Panc1 (cell line): ENCODE measurements at regions not wholly inside any gene's neighbourhood (a gene's known extent, or its start where the extent isn't known, plus 50 kb on each side); places are given as distances from the start of the nearest gene placed in this dataset.

ENCODE experiments used
- ATAC-seq: fragments of 200-7000 bp; cut with Tn5 transposase; 2 replicates; pipeline ENCODE4 v1.9.1; 2020; ENCODE audit warnings: mild to moderate bottlenecking, moderate library complexity
- BruUV-seq: library from RNA; stranded (reverse); fragments of 400-500 nt; replicated peaks from 2 replicates; lab custom pipeline; 2021; lab: Mats Ljungman, UMichigan
- CTCF ChIA-PET: fragments of 300-600 bp; sonication (Branson Sonifier 250); formaldehyde crosslinking; loops from one replicate; lab custom pipeline; 2022; ENCODE audit warnings: antibody characterized with exemption; lab: Charles Lee
- POLR2A ChIA-PET: fragments of 300-600 bp; sonication (Branson Sonifier 250); formaldehyde crosslinking; loops from one replicate; lab custom pipeline; 2022; ENCODE audit warnings: antibody characterized with exemption; lab: Charles Lee
- DNase-seq: peaks from one replicate; pipeline ENCODE4 v3.0.0-alpha.2; 2010; ENCODE audit warnings: low read depth, low spot score
- H3K27ac ChIP-seq: 2 replicates; pipeline ENCODE4 v1.5.1; 2011; ENCODE audit warnings: mild to moderate bottlenecking, low read length, inconsistent platforms
- H3K27me3 ChIP-seq: fragments of 200-500 bp; sonication (Bioruptor generic); 2 replicates; pipeline ENCODE4 v1.6.0; 2014; ENCODE audit warnings: low read length, inconsistent platforms; ENCODE audit not compliant: control insufficient read depth, insufficient read depth
- H3K36me3 ChIP-seq: fragments of 200-500 bp; sonication (Bioruptor generic); 2 replicates; pipeline ENCODE4 v1.5.1; 2014; ENCODE audit warnings: inconsistent platforms, mild to moderate bottlenecking, low read length, moderate library complexity; ENCODE audit not compliant: control insufficient read depth, insufficient read depth
- H3K4me1 ChIP-seq: 2 replicates; pipeline ENCODE4 v1.5.1; 2011; ENCODE audit warnings: inconsistent platforms, mild to moderate bottlenecking, low read length, moderate library complexity; ENCODE audit not compliant: control insufficient read depth, insufficient read depth
- H3K4me3 ChIP-seq, 2 experiments: 2 replicates each; pipeline ENCODE4 v1.5.1; 2011 to 2012; ENCODE audit warnings: low read depth in 2 of 2, low read length in 2 of 2, mild to moderate bottlenecking in 2 of 2, inconsistent platforms in 1 of 2, moderate library complexity in 1 of 2
- H3K9me3 ChIP-seq: fragments of 200-500 bp; sonication (Bioruptor generic); 2 replicates; pipeline ENCODE4 v1.5.1; 2014; ENCODE audit warnings: low read depth, mild to moderate bottlenecking, inconsistent platforms, low read length, moderate library complexity; ENCODE audit not compliant: control insufficient read depth, insufficient read depth
- CTCF ChIP-seq: fragments of 450-650 bp; IDR thresholded peaks from 2 replicates; pipeline ENCODE4 v1.5.1; 2017; ENCODE audit warnings: mild to moderate bottlenecking
- POLR2AphosphoS5 ChIP-seq: IDR thresholded peaks from 2 replicates; pipeline ENCODE4 v1.6.1; 2012; ENCODE audit warnings: mild to moderate bottlenecking, low read depth, low read length, moderate library complexity
- REST ChIP-seq, 2 experiments: IDR thresholded peaks; 2 replicates each; pipeline ENCODE4 v1.6.1; 2011 to 2012; ENCODE audit warnings: low read depth in 2 of 2, control low read depth in 1 of 2, low read length in 1 of 2, mild to moderate bottlenecking in 1 of 2, moderate library complexity in 1 of 2; ENCODE audit not compliant: insufficient read depth in 1 of 2
- SIN3A ChIP-seq: IDR thresholded peaks from 2 replicates; pipeline ENCODE4 v1.6.1; 2012; ENCODE audit warnings: low read depth, mild to moderate bottlenecking, low read length, moderate library complexity, borderline replicate concordance; ENCODE audit not compliant: insufficient read depth
- TCF7L2 ChIP-seq: IDR thresholded peaks from 2 replicates; pipeline ENCODE4 v1.6.1; 2011; ENCODE audit warnings: mild to moderate bottlenecking, low read depth, low read length, inconsistent platforms
- in situ Hi-C: cut with HindIII; loops from 2 replicates; pipeline ENCODE4 v1.10.0; 2016; ENCODE audit warnings: low sequenced_read_pairs, low pct_unique_long_range_greater_than_20kb
- intact Hi-C: fragments of 100-400 bp; cut with micrococcal nuclease; formaldehyde crosslinking; loops from one replicate; pipeline ENCODE4 v1.10.0; 2022; ENCODE audit not compliant: unreplicated experiment

GRCh38 chr12:116647813-116648212 lies 88.6 kb downstream of the MAP1LC3B2 start:
- H3K27ac ChIP-seq = no peak overlapping the region
- H3K27me3 ChIP-seq = no peaks in the 10 kb centered on the region
- ChIA-PET POLR2A (no interaction called here), CTCF (no interaction called here)
- DNase-seq (no peak), ATAC-seq (no peak)
- H3K4me1 ChIP-seq = no peaks in the 10 kb centered on the region
- in situ Hi-C loops = no loop called here
- intact Hi-C loops = no loop called here
- BruUV-seq = no TSS peak
- no peak overlapping the region for H3K4me3 ChIP-seq
- no peaks in the 10 kb centered on the region; the same call in 1 of the 2 replicates for H3K9me3 ChIP-seq
- no peak for TF ChIP-seq CTCF
- no peak for TF ChIP-seq POLR2AphosphoS5
- TF ChIP-seq SIN3A = no peak
- no peak for TF ChIP-seq TCF7L2
- TF ChIP-seq REST (IDR thresholded peaks at IDR 0.05; ENCODE audit: insufficient read depth in 1 of 2, low read depth in 2 of 2, low read length in 1 of 2) = no peak
- H3K36me3 ChIP-seq = no peaks in the 10 kb centered on the region

GRCh38 chr12:116646901-116647300 lies 87.7 kb downstream of the MAP1LC3B2 start:
- Histone ChIP-seq H3K27me3 (no peaks in the 10 kb centered on the region), H3K4me1 (no peaks in the 10 kb centered on the region), H3K27ac (no peak overlapping the region), H3K9me3 (no peaks in the 10 kb centered on the region; the same call in 1 of the 2 replicates), H3K4me3 (no peak overlapping the region), H3K36me3 (no peaks in the 10 kb centered on the region)
- intact Hi-C loops (no loop called here), in situ Hi-C loops (no loop called here)
- DNase-seq = no peak
- BruUV-seq = no TSS peak
- TF ChIP-seq TCF7L2 = no peak
- no peak for TF ChIP-seq CTCF
- TF ChIP-seq REST (IDR thresholded peaks at IDR 0.05; ENCODE audit: insufficient read depth in 1 of 2, low read depth in 2 of 2, low read length in 1 of 2) = no peak
- TF ChIP-seq POLR2AphosphoS5 = no peak
- no peak for TF ChIP-seq SIN3A
- CTCF ChIA-PET = no interaction called here
- POLR2A ChIA-PET = no interaction called here
- no peak for ATAC-seq
